WI38 (cell line): ENCODE measurements at regions not wholly inside any gene's neighbourhood (a gene's known extent, or its start where the extent isn't known, plus 50 kb on each side); places are given as distances from the start of the nearest gene placed in this dataset.

ENCODE experiments used
- H3K4me3 ChIP-seq: 2 replicates; pipeline ENCODE4 v1.5.1; 2011; ENCODE audit warnings: low read depth, mild to moderate bottlenecking, control low read depth, low read length
- TF ChIP-seq, protein P1 (sequence below): IDR thresholded peaks from 2 replicates; pipeline ENCODE4 v1.5.1; 2012; ENCODE audit warnings: low read depth, mild to moderate bottlenecking, control low read depth, low read length

GRCh38 chr6:139862311-139862710 is 487.9 kb upstream of the CITED2 start:
- H3K4me3 ChIP-seq: no peak overlapping the region
- TF ChIP-seq, protein P1, sequence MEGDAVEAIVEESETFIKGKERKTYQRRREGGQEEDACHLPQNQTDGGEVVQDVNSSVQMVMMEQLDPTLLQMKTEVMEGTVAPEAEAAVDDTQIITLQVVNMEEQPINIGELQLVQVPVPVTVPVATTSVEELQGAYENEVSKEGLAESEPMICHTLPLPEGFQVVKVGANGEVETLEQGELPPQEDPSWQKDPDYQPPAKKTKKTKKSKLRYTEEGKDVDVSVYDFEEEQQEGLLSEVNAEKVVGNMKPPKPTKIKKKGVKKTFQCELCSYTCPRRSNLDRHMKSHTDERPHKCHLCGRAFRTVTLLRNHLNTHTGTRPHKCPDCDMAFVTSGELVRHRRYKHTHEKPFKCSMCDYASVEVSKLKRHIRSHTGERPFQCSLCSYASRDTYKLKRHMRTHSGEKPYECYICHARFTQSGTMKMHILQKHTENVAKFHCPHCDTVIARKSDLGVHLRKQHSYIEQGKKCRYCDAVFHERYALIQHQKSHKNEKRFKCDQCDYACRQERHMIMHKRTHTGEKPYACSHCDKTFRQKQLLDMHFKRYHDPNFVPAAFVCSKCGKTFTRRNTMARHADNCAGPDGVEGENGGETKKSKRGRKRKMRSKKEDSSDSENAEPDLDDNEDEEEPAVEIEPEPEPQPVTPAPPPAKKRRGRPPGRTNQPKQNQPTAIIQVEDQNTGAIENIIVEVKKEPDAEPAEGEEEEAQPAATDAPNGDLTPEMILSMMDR: no peak

DNA sequence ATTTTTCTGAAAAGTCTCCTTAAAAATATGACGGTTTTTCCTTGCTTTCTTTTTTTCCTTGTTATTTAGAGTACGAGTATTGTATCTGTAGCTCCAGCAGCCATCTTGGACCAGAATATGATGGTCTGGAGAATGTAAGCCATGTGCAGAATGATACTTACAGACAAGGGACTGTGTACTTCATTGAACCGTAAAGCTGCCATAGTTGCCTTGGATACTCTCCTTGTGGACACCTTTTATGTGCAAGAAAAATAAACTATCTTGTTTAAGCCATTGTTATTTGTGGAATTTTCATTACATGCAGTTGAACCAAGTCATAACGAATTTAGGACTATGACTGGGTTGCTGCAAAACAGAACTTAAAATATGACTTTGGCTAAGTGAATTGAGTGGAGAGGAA is 485.8 kb upstream of the CITED2 start:
- H3K4me3 ChIP-seq: no peak overlapping the region
- TF ChIP-seq, protein P1: no peak

- TF ChIP-seq, protein P1: no peak
- no peak overlapping the region for H3K4me3 ChIP-seq
Observed at GRCh38 chr6:139858429-139858828, 484.0 kb upstream of the CITED2 start.

GRCh38 chr6:139857143-139857542 is 482.7 kb upstream of the CITED2 start:
- H3K4me3 ChIP-seq: no peak overlapping the region
- TF ChIP-seq, protein P1: no peak

DNA sequence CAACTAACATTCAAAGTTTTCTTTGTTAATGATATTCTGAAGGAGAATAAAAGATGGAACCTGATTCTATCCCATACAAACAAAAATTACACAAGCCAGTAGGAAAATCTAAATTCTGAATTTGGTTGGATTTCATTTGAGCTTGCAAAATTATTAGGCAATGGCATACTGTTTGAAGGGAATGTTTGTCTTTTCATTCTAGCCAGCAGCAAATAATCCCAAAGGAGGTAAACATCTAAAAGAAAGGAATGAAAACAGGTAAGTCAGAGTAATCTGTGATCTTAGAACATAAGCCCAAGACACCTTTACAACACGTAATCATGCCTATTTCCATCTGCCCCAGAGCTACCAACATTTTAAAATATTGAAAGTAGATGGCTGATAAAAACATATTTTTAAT is 482.1 kb upstream of the CITED2 start:
- TF ChIP-seq, protein P1: no peak
- no peak overlapping the region for H3K4me3 ChIP-seq

DNA sequence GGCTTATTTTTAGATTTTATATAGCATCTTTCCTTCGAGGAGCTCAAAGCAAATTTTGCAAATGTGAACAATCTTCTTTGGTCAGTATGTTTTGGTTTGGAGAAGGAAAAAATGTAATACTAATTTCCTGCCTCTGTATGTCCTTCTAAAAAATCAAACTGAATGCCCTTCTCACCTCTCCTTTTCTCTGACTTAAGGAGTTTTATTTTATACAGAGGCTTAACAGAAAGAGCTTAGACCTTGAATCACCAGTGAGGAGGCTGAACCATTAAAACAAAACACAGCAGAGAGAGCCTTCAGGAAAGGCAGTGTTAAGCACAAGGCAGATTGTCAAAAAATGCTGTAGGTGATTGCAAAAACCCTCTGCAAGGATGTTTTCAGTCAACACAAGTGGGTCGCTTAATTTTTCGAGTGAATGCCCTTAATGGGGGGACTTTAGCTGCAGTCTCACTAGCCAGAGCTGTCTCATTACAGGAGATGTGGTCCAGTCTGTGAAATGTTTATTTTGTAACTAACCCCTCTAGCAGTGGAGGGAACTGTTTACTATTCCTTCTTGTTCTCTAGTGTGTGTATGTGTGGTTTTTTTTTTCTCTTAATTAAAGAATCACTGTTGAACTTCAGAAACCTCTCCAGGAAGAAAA is 481.3 kb upstream of the CITED2 start:
- peak overlapping the region; percentile 11; the same call in 1 of the 2 replicates for H3K4me3 ChIP-seq
- TF ChIP-seq, protein P1: no peak

DNA sequence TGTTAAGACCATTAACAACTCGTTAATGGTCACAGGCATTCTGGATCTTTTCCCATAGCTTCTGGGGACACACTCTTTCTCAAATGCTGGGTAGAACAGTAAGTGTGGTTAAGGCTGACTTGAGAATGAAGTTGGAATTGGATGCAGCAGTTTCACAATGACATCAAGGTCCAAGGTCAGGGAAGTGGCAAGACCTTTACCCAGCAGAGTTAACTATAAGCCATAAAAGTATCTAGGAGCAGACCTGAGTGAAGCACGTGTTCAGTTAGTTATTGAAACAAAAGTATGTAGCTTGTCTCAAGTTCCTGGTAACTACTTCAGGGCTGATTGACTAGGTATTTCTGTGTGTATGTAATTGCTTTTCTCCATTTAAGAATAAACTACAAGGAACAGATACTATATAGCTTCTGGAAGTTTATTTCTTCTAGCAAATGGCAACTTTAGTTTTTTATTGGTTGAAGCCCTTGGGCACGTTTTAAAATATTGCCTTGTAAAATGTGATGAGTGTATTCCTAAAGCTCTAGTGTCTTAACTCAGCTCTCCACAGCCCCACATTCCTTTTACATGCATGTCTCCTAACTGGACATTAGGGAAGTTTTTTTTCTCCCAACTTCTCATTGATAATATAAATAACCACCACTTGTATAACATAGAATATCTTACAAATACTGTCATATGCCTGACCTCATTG is 479.0 kb upstream of the CITED2 start:
- TF ChIP-seq, protein P1: no peak
- no peak overlapping the region for H3K4me3 ChIP-seq
